ENCODE measurements at regions not wholly inside any gene's neighbourhood (a gene's known extent, or its start where the extent isn't known, plus 50 kb on each side); places are given as distances from the start of the nearest gene placed in this dataset.

DNA sequence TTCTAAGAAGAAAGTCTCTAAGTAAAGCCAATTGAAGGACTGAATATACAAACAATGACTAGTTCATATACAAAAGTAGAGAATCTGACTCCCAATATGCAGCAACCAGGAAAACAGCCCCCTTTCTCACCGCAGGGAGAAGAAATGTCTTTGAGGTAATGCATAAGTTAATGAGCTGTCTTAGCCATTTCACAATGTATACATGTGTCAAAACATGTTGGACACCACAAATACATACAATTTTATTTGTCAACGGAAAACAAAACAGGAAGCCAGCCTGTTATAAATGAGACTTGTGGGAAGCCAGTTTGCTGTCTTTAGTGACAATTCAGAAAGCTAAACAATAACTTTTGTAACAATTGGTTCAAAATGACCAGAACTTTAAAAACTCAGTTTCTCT is 389.2 kb downstream of the CBLN2 start:
- Mint-ChIP-seq H3K9me3 (peaks cover 0 to 9% (median 3%) of the 10 kb centered on the region in 11 donors), H3K27me3 (no peaks in the 10 kb centered on the region), H3K4me1 (peaks cover 0 to 2% (median 0%) of the 10 kb centered on the region in 7 donors), H3K36me3 (no peaks in the 10 kb centered on the region), H3K4me3 (no peak overlapping the region), H3K27ac (no peak overlapping the region)
- Histone ChIP-seq H3K27ac (ENCODE audit: low read depth, low read length) (no peak overlapping the region), H3K36me3 (ENCODE audit: control insufficient read depth in 2 of 3, insufficient read depth in 3 of 3, low read length in 3 of 3) (no peaks in the 10 kb centered on the region), H3K4me3 (ENCODE audit: low read length) (no peak overlapping the region), H3K27me3 (ENCODE audit: control insufficient read depth in 2 of 2, insufficient read depth in 2 of 2, low read length in 2 of 2) (no peaks in the 10 kb centered on the region), H3K4me1 (ENCODE audit: control insufficient read depth in 2 of 2, insufficient read depth in 2 of 2, low read length in 2 of 2) (no peaks in the 10 kb centered on the region), H3K9me3 (ENCODE audit: control insufficient read depth in 2 of 3, low read length in 3 of 3) (no peaks in the 10 kb centered on the region)
- intact Hi-C loops (cut with micrococcal nuclease) = no loop called here
- POLR2A ChIA-PET = no interaction called here
- no peak for DNase-seq
- CTCF ChIA-PET = no interaction called here
- no peak for ATAC-seq

DNA sequence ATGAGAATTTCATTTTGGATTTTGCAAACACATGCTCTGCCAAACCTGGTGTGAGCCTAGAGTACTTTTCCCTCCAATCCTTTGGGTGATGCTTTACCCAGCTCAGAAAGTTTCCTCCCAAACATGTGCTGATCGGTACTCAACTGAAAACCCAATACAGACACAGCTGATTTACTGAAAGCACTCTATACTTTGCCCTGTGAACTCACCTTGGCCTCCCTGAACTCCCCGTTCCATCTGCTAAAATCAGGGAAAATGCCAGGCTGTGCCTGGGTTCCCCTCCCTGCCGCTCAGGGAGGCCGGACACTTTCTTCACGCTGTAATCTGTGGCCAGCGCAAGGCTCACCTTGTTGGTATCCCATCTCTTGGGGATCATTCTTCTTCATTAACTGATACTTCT is 391.2 kb downstream of the CBLN2 start:
- Histone ChIP-seq H3K27ac (ENCODE audit: low read depth, low read length) (no peak overlapping the region), H3K27me3 (ENCODE audit: control insufficient read depth in 2 of 2, insufficient read depth in 2 of 2, low read length in 2 of 2) (no peaks in the 10 kb centered on the region), H3K9me3 (ENCODE audit: control insufficient read depth in 2 of 3, low read length in 3 of 3) (no peaks in the 10 kb centered on the region), H3K4me1 (ENCODE audit: control insufficient read depth in 2 of 2, insufficient read depth in 2 of 2, low read length in 2 of 2) (no peaks in the 10 kb centered on the region), H3K4me3 (ENCODE audit: low read length) (no peak overlapping the region), H3K36me3 (ENCODE audit: control insufficient read depth in 2 of 3, insufficient read depth in 3 of 3, low read length in 3 of 3) (no peaks in the 10 kb centered on the region)
- Mint-ChIP-seq H3K27ac (no peak overlapping the region), H3K9me3 (peaks cover 0 to 6% (median 3%) of the 10 kb centered on the region in 11 donors), H3K4me1 (no peaks in the 10 kb centered on the region), H3K36me3 (no peaks in the 10 kb centered on the region), H3K27me3 (no peaks in the 10 kb centered on the region), H3K4me3 (no peak overlapping the region)
- ChIA-PET CTCF (no interaction called here), POLR2A (no interaction called here)
- intact Hi-C loops (cut with micrococcal nuclease) = no loop called here
- ATAC-seq (no peak), DNase-seq (no peak)

DNA sequence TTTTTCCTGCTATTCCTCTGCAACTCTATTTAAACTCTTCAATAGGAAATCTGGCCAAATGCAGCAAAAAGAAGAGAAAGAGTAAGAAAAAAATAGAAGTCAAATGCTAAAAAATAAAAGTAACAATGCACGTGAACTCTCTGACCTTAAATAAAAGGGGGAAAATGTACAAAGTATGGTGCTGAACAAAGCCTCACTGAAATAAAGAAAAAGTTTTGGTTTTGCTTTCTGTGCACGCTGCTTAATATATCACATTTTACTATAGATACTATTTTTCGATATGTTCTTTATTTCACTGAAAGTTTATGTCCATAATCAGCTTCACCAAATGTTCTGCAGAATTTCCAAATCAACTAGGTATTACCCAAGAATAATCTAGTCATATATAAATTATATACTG is 396.3 kb downstream of the CBLN2 start:
- H3K4me3 ChIP-seq (ENCODE audit: low read length) = no peak overlapping the region
- H3K9me3 ChIP-seq (ENCODE audit: control insufficient read depth in 2 of 3, low read length in 3 of 3) = no peaks in the 10 kb centered on the region
- Mint-ChIP-seq H3K9me3 (peaks cover 0 to 4% (median 0%) of the 10 kb centered on the region in 11 donors), H3K4me1 (no peaks in the 10 kb centered on the region), H3K4me3 (no peak overlapping the region), H3K27ac (no peak overlapping the region), H3K27me3 (no peaks in the 10 kb centered on the region), H3K36me3 (no peaks in the 10 kb centered on the region)
- intact Hi-C loops (cut with micrococcal nuclease) = no loop called here
- DNase-seq = no peak
- no peaks in the 10 kb centered on the region for H3K36me3 ChIP-seq (ENCODE audit: control insufficient read depth in 2 of 3, insufficient read depth in 3 of 3, low read length in 3 of 3)
- ChIA-PET POLR2A (no interaction called here), CTCF (no interaction called here)
- ATAC-seq = no peak
- no peak overlapping the region for H3K27ac ChIP-seq (ENCODE audit: low read depth, low read length)
- H3K4me1 ChIP-seq (ENCODE audit: control insufficient read depth in 2 of 2, insufficient read depth in 2 of 2, low read length in 2 of 2) = no peaks in the 10 kb centered on the region
- no peaks in the 10 kb centered on the region for H3K27me3 ChIP-seq (ENCODE audit: control insufficient read depth in 2 of 2, insufficient read depth in 2 of 2, low read length in 2 of 2)

DNA sequence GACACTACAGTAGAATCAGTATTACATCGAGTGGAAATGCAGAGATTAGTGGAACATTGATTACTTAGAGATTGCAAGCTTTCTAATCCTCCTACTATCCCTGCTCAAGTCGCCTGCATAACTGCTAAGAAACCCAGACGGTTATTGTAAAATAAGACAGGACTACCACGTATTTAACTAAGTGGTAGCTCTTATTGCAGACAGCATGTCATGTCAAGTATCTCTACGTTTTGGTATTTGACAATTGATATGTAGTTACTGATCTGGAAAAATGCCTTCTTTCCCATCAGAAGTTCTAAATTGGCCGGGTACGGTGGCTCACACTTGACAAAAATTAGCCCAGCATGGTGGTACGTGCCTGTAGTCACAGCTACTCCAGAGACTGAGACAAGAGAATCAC is 404.1 kb downstream of the CBLN2 start:
- intact Hi-C loops (cut with micrococcal nuclease) = no loop called here
- H3K4me3 ChIP-seq (ENCODE audit: low read length) = no peak overlapping the region
- no peaks in the 10 kb centered on the region for H3K27me3 ChIP-seq (ENCODE audit: control insufficient read depth in 2 of 2, insufficient read depth in 2 of 2, low read length in 2 of 2)
- no peak overlapping the region for H3K4me3 Mint-ChIP-seq
- CTCF ChIA-PET = no interaction called here
- no peak for DNase-seq
- no peaks in the 10 kb centered on the region for H3K27me3 Mint-ChIP-seq
- H3K36me3 Mint-ChIP-seq = no peaks in the 10 kb centered on the region
- H3K36me3 ChIP-seq (ENCODE audit: control insufficient read depth in 2 of 3, insufficient read depth in 3 of 3, low read length in 3 of 3) = no peaks in the 10 kb centered on the region
- H3K4me1 Mint-ChIP-seq = no peaks in the 10 kb centered on the region
- no peak for ATAC-seq
- H3K27ac ChIP-seq (ENCODE audit: low read depth, low read length) = no peak overlapping the region
- POLR2A ChIA-PET = no interaction called here
- peaks cover 0 to 17% (median 3%) of the 10 kb centered on the region in 11 donors for H3K9me3 Mint-ChIP-seq
- H3K27ac Mint-ChIP-seq = no peak overlapping the region
- no peaks in the 10 kb centered on the region for H3K4me1 ChIP-seq (ENCODE audit: control insufficient read depth in 2 of 2, insufficient read depth in 2 of 2, low read length in 2 of 2)
- no peaks in the 10 kb centered on the region for H3K9me3 ChIP-seq (ENCODE audit: control insufficient read depth in 2 of 3, low read length in 3 of 3)

- Mint-ChIP-seq H3K4me3 (no peak overlapping the region), H3K36me3 (no peaks in the 10 kb centered on the region), H3K4me1 (no peaks in the 10 kb centered on the region), H3K27me3 (no peaks in the 10 kb centered on the region), H3K9me3 (peaks cover 0 to 2% (median 0%) of the 10 kb centered on the region in 11 donors), H3K27ac (no peak overlapping the region)
- CTCF ChIA-PET = no interaction called here
- no peaks in the 10 kb centered on the region for H3K9me3 ChIP-seq (ENCODE audit: control insufficient read depth in 2 of 3, low read length in 3 of 3)
- ATAC-seq (no peak), DNase-seq (no peak)
- no peak overlapping the region for H3K27ac ChIP-seq (ENCODE audit: low read depth, low read length)
- intact Hi-C loops (cut with micrococcal nuclease) = no loop called here
- POLR2A ChIA-PET = no interaction called here
- H3K36me3 ChIP-seq (ENCODE audit: control insufficient read depth in 2 of 3, insufficient read depth in 3 of 3, low read length in 3 of 3) = no peaks in the 10 kb centered on the region
- H3K4me1 ChIP-seq (ENCODE audit: control insufficient read depth in 2 of 2, insufficient read depth in 2 of 2, low read length in 2 of 2) = no peaks in the 10 kb centered on the region
- no peaks in the 10 kb centered on the region for H3K27me3 ChIP-seq (ENCODE audit: control insufficient read depth in 2 of 2, insufficient read depth in 2 of 2, low read length in 2 of 2)
- no peak overlapping the region for H3K4me3 ChIP-seq (ENCODE audit: low read length)
These were observed 415.5 kb downstream of the CBLN2 start for GRCh38 chr18:72128649-72129048.

GRCh38 chr18:72122103-72122502 is 422.0 kb downstream of the CBLN2 start:
- CTCF ChIA-PET = no interaction called here
- no peaks in the 10 kb centered on the region for H3K4me1 ChIP-seq (ENCODE audit: control insufficient read depth in 2 of 2, insufficient read depth in 2 of 2, low read length in 2 of 2)
- no peak overlapping the region for H3K4me3 Mint-ChIP-seq

GRCh38 chr18:72119082-72119481 is 425.1 kb downstream of the CBLN2 start:
- intact Hi-C loops (cut with micrococcal nuclease) = no loop called here
- H3K27ac Mint-ChIP-seq = no peak overlapping the region

More at GRCh38 chr18:72122103-72122502, 422.0 kb downstream of the CBLN2 start:
- ATAC-seq (no peak), DNase-seq (no peak)
- H3K27me3 ChIP-seq (ENCODE audit: control insufficient read depth in 2 of 2, insufficient read depth in 2 of 2, low read length in 2 of 2) = no peaks in the 10 kb centered on the region
- peaks cover 0 to 1% (median 0%) of the 10 kb centered on the region in 7 donors for H3K4me1 Mint-ChIP-seq
- no peaks in the 10 kb centered on the region for H3K36me3 ChIP-seq (ENCODE audit: control insufficient read depth in 2 of 3, insufficient read depth in 3 of 3, low read length in 3 of 3)
- intact Hi-C loops (cut with micrococcal nuclease) = no loop called here
- no peaks in the 10 kb centered on the region for H3K36me3 Mint-ChIP-seq
- H3K27ac Mint-ChIP-seq = no peak overlapping the region
- no peaks in the 10 kb centered on the region for H3K9me3 ChIP-seq (ENCODE audit: control insufficient read depth in 2 of 3, low read length in 3 of 3)
- H3K9me3 Mint-ChIP-seq = peaks cover 0 to 2% (median 0%) of the 10 kb centered on the region in 11 donors
- no peaks in the 10 kb centered on the region for H3K27me3 Mint-ChIP-seq
- no peak overlapping the region for H3K27ac ChIP-seq (ENCODE audit: low read depth, low read length)
- POLR2A ChIA-PET = no interaction called here
- H3K4me3 ChIP-seq (ENCODE audit: low read length) = no peak overlapping the region

More at GRCh38 chr18:72119082-72119481, 425.1 kb downstream of the CBLN2 start:
- no peak for ATAC-seq
- Mint-ChIP-seq H3K27me3 (no peaks in the 10 kb centered on the region), H3K9me3 (peaks cover 0 to 11% (median 3%) of the 10 kb centered on the region in 11 donors), H3K4me3 (no peak overlapping the region), H3K36me3 (no peaks in the 10 kb centered on the region), H3K4me1 (peaks cover 0 to 1% (median 0%) of the 10 kb centered on the region in 7 donors)
- ChIA-PET POLR2A (no interaction called here), CTCF (no interaction called here)
- Histone ChIP-seq H3K4me1 (ENCODE audit: control insufficient read depth in 2 of 2, insufficient read depth in 2 of 2, low read length in 2 of 2) (no peaks in the 10 kb centered on the region), H3K9me3 (ENCODE audit: control insufficient read depth in 2 of 3, low read length in 3 of 3) (no peaks in the 10 kb centered on the region), H3K4me3 (ENCODE audit: low read length) (no peak overlapping the region), H3K36me3 (ENCODE audit: control insufficient read depth in 2 of 3, insufficient read depth in 3 of 3, low read length in 3 of 3) (no peaks in the 10 kb centered on the region), H3K27me3 (ENCODE audit: control insufficient read depth in 2 of 2, insufficient read depth in 2 of 2, low read length in 2 of 2) (no peaks in the 10 kb centered on the region), H3K27ac (ENCODE audit: low read depth, low read length) (no peak overlapping the region)
- no peak for DNase-seq

All from naive thymus-derived CD4-positive, alpha-beta T cell (primary cell).